DMS79 (cell line): ENCODE measurements at regions not wholly inside any gene's neighbourhood (a gene's known extent, or its start where the extent isn't known, plus 50 kb on each side); places are given as distances from the start of the nearest gene placed in this dataset.
"Not testable (repeated sequence)": the region's sequence is repeated elsewhere in the genome, so short reads cannot be mapped to it uniquely, and the experiment has no call there.

ENCODE experiments used
- DNase-seq: peaks from one replicate; lab custom pipeline; 2025; lab: John Stamatoyannopoulos, UW

DNA sequence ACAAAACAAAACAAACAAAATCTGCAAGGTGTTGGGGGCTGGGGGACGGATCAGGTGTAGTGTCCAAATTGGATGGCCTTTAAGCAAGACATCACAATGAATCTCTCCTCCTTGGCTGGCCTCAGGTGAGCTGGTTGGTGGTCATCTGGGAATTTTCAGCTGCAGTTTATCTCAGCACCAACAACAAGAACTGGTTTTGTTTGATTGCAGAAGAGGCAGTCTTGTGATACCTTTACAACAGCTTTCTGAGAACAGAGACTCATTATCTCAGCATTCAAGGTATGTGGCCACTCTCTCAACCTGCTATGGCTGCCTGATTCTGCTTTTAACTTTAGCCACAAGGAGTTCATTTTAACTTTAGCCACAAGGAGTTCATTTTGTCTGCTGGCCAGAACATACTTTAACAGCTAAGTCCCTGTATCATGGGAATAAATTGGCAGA is 1543.4 kb downstream of the EFNA5 start:
- DNase-seq, result no peak

DNA sequence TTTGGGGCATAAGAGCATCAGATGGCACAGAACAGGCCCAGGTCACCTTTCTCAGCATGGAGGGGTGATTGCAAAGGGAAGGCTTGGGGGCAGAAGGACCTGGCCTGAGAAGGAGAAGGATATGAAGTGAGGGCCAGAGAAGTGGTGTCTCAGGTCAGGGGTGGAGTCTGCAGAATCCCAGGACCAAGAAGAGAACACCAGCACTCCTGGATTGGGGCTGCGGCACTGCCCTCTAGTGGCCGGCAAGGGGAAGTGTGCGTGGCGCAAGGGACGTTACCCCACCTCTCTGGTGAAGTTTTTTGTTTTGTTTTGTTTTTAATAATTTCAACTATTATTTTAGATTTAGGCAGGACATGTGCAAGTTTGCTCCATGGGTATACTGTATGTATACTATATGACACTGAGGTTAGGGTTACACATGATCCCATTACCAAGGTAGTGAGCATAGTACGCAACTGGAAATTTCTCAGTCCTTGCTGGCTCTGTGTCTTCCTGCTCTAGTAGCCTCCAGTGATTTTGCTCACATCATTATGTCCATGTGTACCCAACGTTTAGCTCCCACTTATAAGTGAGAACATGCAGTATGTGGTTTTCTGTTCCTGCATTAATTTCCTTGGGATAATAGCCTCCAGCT is 1548.6 kb downstream of the EFNA5 start:
- no peak for DNase-seq

DNA sequence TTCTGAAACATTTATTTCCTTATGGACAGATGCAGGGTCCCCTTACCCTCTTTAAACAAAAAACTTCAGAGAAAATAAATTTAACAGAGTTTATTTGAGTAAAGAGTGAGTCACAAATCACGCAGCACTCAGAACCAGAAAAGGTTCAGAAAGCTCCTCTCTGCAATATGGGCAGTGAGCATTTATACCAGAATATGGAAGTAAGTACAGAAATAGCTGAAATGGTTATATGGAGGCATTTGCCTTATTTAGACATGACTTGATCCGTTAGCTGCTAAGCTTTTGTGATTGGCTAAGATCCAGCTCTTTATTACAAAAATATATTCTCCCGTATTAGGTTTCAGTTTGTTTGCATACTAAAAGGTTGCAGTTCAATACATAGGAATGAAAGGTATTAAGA is 1554.1 kb downstream of the EFNA5 start:
- no peak for DNase-seq

DNA sequence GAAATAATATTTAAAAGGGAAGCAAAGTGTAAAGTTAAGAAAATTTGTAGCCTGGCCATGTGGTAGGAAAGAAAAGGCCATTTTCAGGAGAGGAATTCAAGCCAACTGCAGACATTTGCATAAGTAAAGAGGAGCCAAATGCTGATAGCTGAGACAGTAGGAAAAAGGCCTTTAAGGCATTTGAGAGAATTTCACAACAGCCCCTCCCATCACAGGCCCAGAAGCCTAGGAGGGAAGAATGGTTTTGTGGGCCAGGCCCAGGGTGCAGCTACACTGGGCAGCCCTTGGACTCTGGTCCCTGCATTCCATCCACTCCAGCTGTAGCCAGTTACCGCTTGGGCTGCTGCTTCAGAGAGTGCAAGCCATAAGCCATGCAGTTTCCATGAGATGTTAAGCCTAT is 1556.8 kb downstream of the EFNA5 start:
- DNase-seq, result no peak

DNA sequence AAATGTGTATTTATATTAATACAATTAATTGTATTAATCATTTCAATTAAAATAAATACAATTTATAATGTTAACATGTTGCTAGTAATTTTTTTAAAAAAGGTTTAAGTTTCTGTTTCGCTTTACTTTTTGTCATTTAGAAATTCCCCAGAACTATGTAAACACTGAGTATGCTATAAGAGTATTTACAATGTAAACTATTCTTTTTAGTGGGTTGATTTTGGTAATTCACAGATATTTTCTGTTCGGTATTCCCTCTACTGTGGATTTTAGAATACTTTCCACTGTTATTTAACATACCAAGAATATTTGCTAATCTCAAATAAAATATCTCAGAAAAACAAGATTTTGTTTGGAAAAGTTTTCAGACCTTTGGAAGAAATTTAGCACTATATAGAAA is 1564.4 kb downstream of the EFNA5 start:
- DNase-seq, result no peak

DNA sequence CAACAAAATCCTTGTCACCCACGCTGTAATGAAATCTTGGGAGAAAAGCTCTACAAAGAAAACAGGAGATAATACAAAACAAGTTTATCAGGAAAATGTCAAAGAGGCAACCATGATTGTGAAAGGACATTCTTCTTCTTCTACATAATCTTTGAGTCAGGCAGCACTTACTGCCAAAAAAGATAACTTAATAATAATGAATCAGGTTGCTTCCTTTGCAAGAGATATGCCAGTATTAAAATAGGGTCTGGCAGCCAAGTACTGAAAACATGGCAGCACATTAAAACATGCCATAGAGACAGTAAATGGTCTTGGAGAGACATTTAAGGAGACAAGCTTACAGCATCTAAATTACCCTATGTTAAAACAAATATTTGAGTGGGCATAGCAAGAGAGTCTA is 1573.4 kb downstream of the EFNA5 start:
- no peak for DNase-seq

DNA sequence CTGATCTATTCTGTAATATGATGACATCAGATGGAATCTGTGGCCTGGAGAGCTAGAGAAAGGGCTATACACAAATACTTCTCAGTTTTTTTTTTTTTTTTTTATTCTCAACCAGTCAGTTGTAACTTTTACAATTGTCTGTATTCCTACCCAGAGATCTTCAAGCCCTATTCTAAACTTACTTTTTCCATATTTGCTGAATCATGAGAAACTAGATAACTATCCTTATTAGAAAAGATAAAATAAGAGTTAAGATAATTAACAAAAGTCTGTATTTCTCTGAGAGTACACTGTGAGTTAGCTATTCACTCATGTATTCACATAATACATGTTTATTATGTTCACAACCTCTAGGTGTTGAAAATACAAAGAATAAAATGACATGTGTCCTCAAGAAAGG is 1575.9 kb downstream of the EFNA5 start:
- DNase-seq, result no peak

DNA sequence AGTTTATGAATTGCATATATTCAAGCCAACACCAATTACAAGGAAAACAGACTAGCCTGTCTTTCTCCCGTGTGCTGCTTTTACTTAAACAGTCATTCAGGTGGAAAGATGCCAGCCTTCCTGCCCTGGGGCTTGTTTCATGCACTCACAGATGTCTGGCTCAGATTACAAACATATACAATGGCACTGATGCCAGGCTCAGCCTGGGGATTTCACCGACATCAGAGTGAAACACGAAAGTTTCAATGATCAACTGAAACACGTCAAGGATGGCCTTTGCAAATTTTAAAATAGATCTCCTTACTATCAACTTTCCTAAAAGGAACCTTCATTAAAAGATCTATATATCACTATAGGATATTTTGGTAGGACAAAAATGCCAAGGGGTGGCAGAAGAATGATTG is 1576.5 kb downstream of the EFNA5 start:
- DNase-seq, result no peak

DNA sequence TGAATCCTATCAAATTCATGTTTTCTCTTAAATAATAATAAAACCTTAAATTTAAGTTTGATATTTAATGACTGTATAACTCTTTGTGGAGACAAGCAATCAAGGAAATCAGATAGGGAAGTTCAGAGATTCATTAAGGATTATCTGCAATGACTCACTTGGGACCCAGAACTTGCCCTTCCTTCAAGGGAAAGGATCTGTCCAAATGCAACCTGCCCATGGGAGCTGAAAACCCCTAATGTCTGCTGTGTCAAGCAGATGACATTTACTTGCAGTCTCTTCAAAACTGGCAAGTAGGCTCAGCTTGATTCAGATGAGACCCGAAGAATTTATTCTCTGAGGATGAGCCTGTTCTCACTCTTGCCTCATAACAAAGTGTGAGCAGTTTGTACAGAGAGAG is 1577.6 kb downstream of the EFNA5 start:
- no peak for DNase-seq

DNA sequence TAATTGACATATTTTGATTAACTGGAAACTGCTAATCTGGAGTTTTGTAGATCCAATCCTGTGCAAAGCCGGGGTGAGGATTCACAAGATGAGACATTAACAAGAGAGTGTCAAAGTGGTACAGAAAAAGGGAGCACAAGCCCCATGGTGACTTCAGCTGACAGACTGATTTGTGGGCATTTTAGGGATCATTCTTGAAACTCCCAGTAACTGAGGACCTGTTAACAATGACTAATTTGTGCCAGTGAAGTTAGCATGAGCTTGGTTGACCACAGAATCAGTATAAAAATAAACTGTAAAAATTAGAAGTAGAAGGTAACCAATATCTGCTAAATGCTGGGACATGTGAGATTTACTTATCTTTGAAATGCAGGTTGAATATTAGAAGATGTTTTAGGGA is 1578.3 kb downstream of the EFNA5 start:
- DNase-seq, result no peak

DNA sequence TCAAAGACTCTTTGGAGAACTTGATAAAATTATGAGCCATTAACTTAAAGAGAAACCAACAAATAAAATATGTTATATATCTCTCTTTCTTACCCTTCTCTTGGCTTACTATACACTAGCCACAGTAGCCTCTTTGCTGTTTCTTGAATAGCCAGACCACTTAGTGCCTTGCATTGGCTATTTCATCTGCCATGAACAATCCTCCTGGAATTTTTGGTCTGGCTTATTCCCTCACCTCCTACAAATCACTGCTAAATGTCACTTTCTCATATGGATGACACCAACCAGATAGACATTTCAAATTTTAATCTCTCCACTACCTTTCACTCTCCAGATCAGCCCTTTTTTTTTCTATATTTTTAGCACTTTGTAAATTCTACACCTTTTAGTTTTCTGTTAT is 1581.7 kb downstream of the EFNA5 start:
- DNase-seq, result no peak

DNA sequence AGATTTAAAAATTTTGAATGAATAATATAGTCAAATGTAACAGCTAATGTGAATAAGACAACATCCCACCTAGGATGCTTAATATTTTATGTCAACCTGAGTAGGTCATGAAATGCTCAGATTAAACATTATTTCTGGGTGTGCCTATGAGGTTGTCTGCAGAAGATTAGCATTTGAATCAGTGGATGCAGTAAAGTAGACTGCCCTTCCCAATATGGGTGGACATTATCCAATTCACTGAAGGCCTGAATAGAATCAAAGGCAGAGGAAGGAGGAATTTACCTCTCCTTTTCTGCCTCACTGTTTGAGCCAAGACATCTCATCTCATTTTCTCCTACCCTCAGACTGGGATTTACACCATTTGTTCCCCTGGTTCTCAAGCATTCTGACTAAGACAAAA is 1582.3 kb downstream of the EFNA5 start:
- no peak for DNase-seq

DNA sequence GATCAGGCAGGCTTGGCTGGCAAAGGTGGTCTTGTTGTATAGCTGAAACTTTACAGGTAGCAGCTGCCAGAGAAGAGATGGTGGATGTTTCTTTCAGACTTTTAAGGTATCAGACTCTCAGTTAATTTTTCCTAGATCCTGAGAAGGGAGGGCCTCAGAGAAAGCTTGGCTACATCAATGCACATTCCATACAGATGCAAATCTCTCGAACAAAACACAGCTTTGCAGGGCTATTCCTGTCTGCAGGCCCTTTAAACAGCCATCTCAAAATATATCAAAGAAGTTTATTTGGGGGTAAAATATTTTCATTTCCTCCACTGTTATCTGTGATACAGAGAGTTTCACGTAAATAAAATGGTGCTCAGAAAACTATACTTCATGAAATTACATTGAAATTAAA is 1584.4 kb downstream of the EFNA5 start:
- no peak for DNase-seq

DNA sequence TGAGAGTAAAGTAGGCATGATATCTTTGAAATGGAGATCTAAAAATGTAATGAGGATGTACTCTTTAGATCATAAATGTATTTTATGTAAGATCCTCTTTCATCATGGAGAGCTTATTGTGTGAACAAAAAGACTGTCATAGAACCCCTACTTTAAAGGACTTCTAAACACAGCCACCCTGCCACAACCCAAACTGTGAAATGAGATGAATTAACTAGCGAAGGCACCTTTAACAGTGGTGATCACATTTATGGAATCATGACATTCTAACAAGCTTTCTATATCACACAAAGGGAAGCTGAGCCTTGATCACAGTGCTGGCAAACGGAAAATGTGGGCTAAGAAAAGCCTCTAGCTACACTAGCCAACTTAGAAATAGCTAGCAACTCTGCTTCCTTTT is 1585.2 kb downstream of the EFNA5 start:
- DNase-seq, result no peak

DNA sequence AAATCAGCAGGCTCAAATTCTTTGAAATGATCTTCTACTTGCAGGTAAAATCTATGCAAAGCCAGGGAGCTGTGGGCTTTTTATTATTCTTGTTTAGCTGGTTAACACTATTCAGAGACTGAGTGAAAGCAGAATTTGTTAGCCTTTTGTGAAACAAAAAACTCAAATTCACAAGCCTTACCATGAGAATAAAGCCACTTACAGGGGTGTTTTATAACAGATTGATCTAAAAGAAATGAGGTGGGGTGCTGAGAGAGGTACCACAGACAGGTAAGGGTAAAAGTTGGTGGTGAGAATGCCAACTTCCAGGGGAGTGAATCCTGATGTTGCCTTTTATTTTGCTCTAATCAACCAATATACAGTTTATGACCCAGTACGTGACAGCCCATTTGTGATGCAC is 1585.6 kb downstream of the EFNA5 start:
- no peak for DNase-seq

DNA sequence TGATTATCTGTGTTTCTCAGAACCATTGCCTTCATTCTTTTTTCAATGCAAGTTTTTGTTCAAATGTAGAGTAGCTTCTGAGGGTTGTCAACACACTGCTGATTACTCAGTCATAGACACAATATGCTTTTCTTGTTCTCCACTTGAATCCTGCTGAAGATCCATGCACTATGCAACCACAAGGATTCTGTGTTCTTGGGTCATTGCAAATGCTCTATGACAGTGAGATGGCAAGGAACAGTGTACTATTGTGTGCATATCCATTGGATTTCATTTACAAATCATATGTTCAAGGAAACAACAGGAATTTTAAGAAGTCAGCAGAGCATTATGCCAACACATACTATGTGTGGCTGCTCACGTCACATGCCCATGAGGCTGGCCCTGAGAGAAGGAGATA is 1590.2 kb downstream of the EFNA5 start:
- DNase-seq, result no peak

DNA sequence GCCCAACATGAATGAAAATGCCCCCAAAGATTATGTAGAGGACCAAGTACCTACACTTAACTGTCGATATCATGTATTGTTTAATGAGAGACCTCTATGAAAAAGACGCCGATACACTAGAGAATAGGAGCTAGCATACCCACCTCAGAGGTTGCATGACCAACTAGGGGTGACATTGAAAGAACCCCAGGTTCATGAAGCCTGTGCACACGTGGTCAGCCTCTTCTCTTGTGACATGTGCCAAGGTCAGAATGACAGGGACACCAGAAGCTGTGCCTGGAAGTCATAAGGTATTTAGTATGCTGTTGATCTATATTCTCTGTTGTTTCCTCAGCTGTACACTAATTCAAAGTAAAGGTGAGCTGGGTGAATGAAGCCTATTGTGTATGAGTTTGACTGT is 1594.1 kb downstream of the EFNA5 start:
- DNase-seq, result no peak

DNA sequence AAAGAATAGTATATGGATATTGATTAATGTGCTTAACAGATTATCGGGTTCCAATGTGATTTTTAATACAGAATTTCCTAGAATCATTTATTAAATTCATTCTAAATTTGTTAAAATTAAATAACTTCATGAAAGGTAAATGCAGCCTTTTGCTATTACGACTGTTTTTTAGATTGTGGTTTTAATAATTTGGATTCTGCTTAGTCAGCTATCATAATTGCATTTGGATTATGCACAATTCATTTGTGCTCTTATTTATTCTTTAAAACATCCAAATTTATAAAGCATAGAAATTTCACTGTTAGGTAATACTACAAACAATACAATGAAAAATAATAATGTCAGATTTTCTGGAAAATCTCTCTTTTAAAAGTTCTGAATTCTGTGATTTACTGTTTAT is 1598.5 kb downstream of the EFNA5 start:
- DNase-seq, result no peak

DNA sequence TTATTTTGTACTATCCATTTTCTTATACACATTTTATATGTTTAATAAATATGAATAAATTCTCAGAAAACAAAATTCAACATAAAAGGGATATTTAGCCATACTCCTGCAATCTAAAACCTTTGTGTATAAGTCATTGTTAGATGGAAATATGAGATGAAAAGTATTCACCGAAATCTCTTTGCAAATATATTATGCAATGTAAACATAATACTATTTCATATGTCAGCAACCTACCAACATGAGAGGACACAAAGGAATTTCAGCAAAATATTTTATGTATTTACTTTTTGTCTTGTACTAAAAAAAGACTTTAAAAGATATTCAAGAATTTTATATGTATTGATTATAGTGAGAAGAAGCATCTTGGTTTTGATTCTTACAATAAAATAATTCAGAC is 1623.4 kb downstream of the EFNA5 start:
- DNase-seq, result no peak

DNA sequence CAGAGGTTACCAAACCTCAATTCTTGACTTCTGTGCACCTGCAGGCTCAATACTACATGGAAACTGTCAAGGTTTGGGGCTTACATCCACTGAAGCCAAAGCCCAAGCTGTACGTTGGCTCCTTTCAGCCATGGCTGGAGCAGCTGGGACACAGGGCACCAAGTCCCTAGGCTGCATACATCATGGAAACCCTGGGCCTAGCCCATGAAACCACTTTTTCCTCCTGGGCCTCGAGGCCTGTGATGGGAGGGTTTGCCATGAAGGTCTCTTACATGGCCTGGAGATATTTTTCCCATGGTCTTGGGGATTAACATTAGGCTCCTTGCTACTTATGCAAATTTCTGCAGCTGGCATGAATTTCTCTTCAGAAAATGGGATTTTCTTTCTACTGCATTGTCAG is 1638.7 kb downstream of the EFNA5 start:
- not testable (repeated sequence) for DNase-seq

DNA sequence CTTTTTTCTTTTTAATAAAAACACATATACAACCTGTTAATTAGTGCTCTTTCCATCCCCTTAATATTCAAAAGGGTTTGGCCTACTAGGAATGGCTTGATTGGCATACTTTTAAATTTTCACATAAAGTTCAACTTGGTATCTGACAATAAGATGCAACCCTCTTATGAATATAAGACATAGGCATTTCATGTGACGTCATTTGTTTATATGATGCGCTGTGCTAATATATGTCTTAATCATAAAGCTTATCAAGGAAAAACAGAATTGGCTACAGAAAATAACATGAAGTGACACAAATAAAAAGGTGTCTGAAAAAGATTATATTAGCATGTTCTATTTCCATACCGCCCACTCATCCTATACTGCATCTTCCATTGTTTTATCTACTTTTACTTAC is 1642.4 kb downstream of the EFNA5 start:
- DNase-seq, result no peak

DNA sequence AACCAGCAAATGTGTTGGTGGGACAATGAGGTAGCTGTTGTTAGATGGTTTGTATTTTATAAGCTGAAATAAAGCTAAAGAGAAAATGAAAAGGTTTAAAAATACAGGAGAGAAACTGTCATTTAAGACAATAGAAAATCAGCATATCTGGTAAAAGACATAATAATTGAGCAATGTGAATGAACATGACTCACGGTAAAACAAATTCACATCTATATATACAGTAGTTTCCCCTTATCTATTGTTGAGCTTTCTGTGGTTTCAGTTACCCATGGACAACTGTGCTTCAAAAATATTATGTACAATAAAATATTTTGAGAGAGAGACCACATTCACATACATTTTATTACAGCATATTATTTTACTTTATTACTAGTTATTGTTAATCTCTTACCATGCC is 1649.8 kb downstream of the EFNA5 start:
- no peak for DNase-seq

DNA sequence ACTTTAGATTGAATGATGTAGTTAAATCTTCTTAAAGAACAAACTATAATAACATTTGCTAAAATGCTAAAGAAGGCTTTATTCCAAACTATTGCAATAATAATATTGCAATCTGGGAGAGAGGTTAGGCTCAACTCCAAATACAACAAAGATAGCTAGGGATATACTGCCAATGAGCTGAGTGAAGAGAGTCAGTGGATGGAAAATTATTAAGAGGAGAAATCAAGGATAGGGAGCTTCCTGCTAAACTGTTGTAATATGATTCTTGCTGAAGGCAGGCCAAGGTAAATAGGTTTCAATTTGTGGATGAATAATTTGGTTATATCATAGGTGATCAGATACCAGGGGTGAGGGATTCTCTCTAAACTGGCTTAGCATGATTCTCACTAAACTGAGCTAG is 1651.5 kb downstream of the EFNA5 start:
- no peak for DNase-seq

DNA sequence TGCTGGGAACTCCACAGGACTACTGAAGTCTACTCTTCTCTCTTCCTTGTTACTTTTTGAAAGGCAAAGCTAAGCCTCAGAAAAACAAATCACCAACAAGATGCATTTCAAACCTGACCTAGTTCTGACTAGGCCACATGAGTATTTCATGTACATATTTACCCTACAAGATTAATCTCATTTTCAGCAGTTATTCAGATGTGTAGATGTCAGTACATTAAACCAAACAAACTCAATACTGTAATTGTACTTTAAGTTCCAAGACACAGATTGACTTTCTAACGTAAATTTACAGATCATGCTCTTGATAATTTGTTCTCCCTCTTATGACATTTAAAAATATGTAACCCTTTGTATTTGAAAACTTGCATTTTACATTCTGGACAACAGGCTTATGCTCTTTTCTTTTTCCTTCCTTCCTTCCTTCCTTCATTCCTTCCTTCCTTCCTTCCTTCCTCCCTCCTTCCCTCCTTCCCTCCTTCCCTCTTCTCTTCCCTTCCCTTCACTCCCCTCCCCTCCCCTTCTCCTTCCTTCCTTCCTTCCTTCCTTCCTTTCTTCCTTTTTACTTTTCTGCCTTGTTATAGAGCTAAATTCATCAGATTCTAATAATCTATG is 1653.4 kb downstream of the EFNA5 start:
- no peak for DNase-seq
